GM23338 (cell line): ENCODE measurements at regions not wholly inside any gene's neighbourhood (a gene's known extent, or its start where the extent isn't known, plus 50 kb on each side); places are given as distances from the start of the nearest gene placed in this dataset.

Experiments
- ATAC-seq: fragments of 200-7000 bp; cut with Tn5 transposase; 3 replicates; pipeline ENCODE4 v1.9.1; 2020
- DNase-seq: peaks from one replicate; pipeline ENCODE4 v3.0.0-alpha.2; 2015; ENCODE audit warnings: low spot score
- H2AFZ ChIP-seq: fragments of 200-600 bp; sonication (generic); 2 replicates; pipeline ENCODE4 v1.8.0; 2016; ENCODE audit warnings: antibody characterized with exemption, mild to moderate bottlenecking, moderate library complexity
- H3F3A ChIP-seq: fragments of 200-600 bp; sonication (generic); replicated peaks from 2 replicates; pipeline ENCODE4 v1.8.0; 2017; ENCODE audit warnings: antibody characterized with exemption, mixed run types, low read depth
- H3K27ac ChIP-seq: fragments of 200-600 bp; sonication (generic); 2 replicates; pipeline ENCODE4 v1.6.1; 2016; ENCODE audit warnings: low read depth
- H3K27me3 ChIP-seq: fragments of 200-600 bp; sonication (generic); 2 replicates; pipeline ENCODE4 v1.8.0; 2016; ENCODE audit warnings: mild to moderate bottlenecking, mixed run types, moderate library complexity; ENCODE audit not compliant: insufficient read depth
- H3K36me3 ChIP-seq: fragments of 200-600 bp; sonication (generic); 2 replicates; pipeline ENCODE4 v1.8.0; 2016; ENCODE audit warnings: mild to moderate bottlenecking; ENCODE audit not compliant: insufficient read depth
- H3K4me1 ChIP-seq: fragments of 200-600 bp; sonication (generic); 2 replicates; pipeline ENCODE4 v1.8.0; 2016; ENCODE audit warnings: mild to moderate bottlenecking, moderate library complexity; ENCODE audit not compliant: insufficient read depth
- H3K4me2 ChIP-seq: fragments of 200-600 bp; sonication (generic); 2 replicates; pipeline ENCODE4 v1.7.1; 2017; ENCODE audit warnings: mixed run types
- H3K4me3 ChIP-seq: fragments of 200-600 bp; sonication (generic); 2 replicates; pipeline ENCODE4 v1.6.1; 2016; ENCODE audit warnings: mixed run types
- H3K79me2 ChIP-seq: fragments of 200-600 bp; sonication (generic); replicated peaks from 2 replicates; pipeline ENCODE4 v1.8.0; 2017; ENCODE audit warnings: mild to moderate bottlenecking; ENCODE audit not compliant: insufficient read depth
- H3K9me2 ChIP-seq: fragments of 200-600 bp; sonication (generic); 2 replicates; pipeline ENCODE4 v1.8.0; 2017; ENCODE audit not compliant: insufficient read depth
- H4K20me1 ChIP-seq: fragments of 200-600 bp; sonication (generic); replicated peaks from 2 replicates; pipeline ENCODE4 v1.8.0; 2017; ENCODE audit warnings: mild to moderate bottlenecking; ENCODE audit not compliant: insufficient read depth
- H3K27ac Mint-ChIP-seq: 2 replicates; pipeline ENCODE4 v1.8.0; 2020; ENCODE audit warnings: inconsistent platforms, mild to moderate bottlenecking, moderate library complexity, mixed read lengths
- H3K27me3 Mint-ChIP-seq: 3 replicates; pipeline ENCODE4 v1.8.0; 2022; ENCODE audit warnings: low read depth, mild to moderate bottlenecking, moderate library complexity, mixed read lengths, inconsistent platforms; ENCODE audit not compliant: insufficient read depth, poor library complexity
- H3K36me3 Mint-ChIP-seq: 3 replicates; pipeline ENCODE4 v1.8.0; 2021; ENCODE audit warnings: low read depth, mild to moderate bottlenecking, inconsistent platforms, moderate library complexity, mixed read lengths
- H3K4me1 Mint-ChIP-seq: 3 replicates; pipeline ENCODE4 v1.8.0; 2020; ENCODE audit warnings: mild to moderate bottlenecking, inconsistent platforms, mixed read lengths
- H3K4me3 Mint-ChIP-seq: 3 replicates; pipeline ENCODE4 v1.8.0; 2021; ENCODE audit warnings: moderate library complexity, mild to moderate bottlenecking, inconsistent platforms, mixed read lengths
- H3K9me3 Mint-ChIP-seq: 3 replicates; pipeline ENCODE4 v1.8.0; 2020; ENCODE audit warnings: moderate library complexity, mild to moderate bottlenecking, inconsistent platforms, mixed read lengths
- NANOG ChIP-seq: IDR thresholded peaks from 2 replicates; pipeline ENCODE4 v1.6.1; 2016; ENCODE audit warnings: antibody characterized with exemption, borderline replicate concordance
- ZNF462 ChIP-seq: fragments of 250-450 bp; sonication (Bioruptor Pico); IDR thresholded peaks from 2 replicates; pipeline ENCODE4 v1.5.0; 2020; ENCODE audit warnings: mild to moderate bottlenecking, moderate library complexity
- TF ChIP-seq, protein P1 (sequence below), 2 experiments: fragments of 200-600 bp in 1 of 2; sonication (generic) in 1 of 2; conservative IDR thresholded peaks; 2 replicates each; pipeline versions ENCODE4 v1.5.1 to v1.6.1; 2016 to 2017; ENCODE audit warnings: antibody characterized with exemption in 2 of 2, low read depth in 2 of 2, mild to moderate bottlenecking in 2 of 2, moderate library complexity in 1 of 2
- TF ChIP-seq, protein P2 (sequence below): IDR thresholded peaks from one replicate; pipeline ENCODE4 v1.6.1; 2018; ENCODE audit warnings: antibody characterized with exemption; ENCODE audit not compliant: unreplicated experiment

- no peak overlapping the region for H3K27ac Mint-ChIP-seq
- Histone ChIP-seq H3F3A (no peaks in the 10 kb centered on the region), H3K79me2 (no peaks in the 10 kb centered on the region), H3K27me3 (no peaks in the 10 kb centered on the region), H3K4me3 (no peak overlapping the region), H2AFZ (peak overlapping the region; percentile 65), H3K36me3 (no peaks in the 10 kb centered on the region), H3K27ac (no peak overlapping the region), H3K9me2 (no peaks in the 10 kb centered on the region; the same call in 1 of the 2 replicates), H3K4me1 (no peaks in the 10 kb centered on the region), H3K4me2 (no peak overlapping the region), H4K20me1 (no peaks in the 10 kb centered on the region)
- no peaks in the 10 kb centered on the region for H3K36me3 Mint-ChIP-seq
- DNase-seq (peak; percentile 41), ATAC-seq (peak; percentile 90)
- H3K4me3 Mint-ChIP-seq: no peak overlapping the region
- no peaks in the 10 kb centered on the region for H3K4me1 Mint-ChIP-seq
- peaks cover under 1% of the 10 kb centered on the region for H3K27me3 Mint-ChIP-seq
- H3K9me3 Mint-ChIP-seq: no peaks in the 10 kb centered on the region
- TF ChIP-seq NANOG: no peak
- TF ChIP-seq, protein P1, sequence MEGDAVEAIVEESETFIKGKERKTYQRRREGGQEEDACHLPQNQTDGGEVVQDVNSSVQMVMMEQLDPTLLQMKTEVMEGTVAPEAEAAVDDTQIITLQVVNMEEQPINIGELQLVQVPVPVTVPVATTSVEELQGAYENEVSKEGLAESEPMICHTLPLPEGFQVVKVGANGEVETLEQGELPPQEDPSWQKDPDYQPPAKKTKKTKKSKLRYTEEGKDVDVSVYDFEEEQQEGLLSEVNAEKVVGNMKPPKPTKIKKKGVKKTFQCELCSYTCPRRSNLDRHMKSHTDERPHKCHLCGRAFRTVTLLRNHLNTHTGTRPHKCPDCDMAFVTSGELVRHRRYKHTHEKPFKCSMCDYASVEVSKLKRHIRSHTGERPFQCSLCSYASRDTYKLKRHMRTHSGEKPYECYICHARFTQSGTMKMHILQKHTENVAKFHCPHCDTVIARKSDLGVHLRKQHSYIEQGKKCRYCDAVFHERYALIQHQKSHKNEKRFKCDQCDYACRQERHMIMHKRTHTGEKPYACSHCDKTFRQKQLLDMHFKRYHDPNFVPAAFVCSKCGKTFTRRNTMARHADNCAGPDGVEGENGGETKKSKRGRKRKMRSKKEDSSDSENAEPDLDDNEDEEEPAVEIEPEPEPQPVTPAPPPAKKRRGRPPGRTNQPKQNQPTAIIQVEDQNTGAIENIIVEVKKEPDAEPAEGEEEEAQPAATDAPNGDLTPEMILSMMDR (conservative IDR thresholded peaks at IDR 0.05; ENCODE audit: low read depth in 2 of 2): peak; percentile 37 to 63; a peak in 3 of 4 replicates
Measured at GRCh38 chr16:63702981-63703590, 1418.8 kb downstream of the CDH11 start.

DNA sequence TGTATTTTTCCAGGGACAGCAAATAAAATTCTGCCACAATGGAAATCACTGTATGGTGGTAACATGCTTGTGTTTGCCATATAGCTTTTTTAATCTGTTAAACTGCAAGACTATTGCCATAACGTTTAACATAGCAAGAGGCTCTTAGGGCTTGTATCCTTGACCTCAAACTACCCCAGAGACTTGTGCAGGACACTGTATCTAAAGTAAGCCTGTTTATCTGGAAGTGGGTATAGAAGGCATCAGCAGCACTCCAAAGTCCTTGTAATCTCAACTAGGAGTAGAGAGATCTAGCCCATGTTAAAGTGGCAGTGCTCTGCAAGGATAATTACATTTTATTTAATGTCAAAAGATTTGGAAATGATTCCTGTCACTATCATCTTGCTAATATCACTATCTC lies 1424.1 kb downstream of the CDH11 start:
- Histone ChIP-seq H3K9me2 (no peaks in the 10 kb centered on the region), H2AFZ (no peak overlapping the region), H3K4me3 (no peak overlapping the region), H4K20me1 (no peaks in the 10 kb centered on the region), H3K79me2 (no peaks in the 10 kb centered on the region), H3K27me3 (no peaks in the 10 kb centered on the region), H3K27ac (no peak overlapping the region), H3K36me3 (no peaks in the 10 kb centered on the region), H3K4me1 (no peaks in the 10 kb centered on the region), H3F3A (no peaks in the 10 kb centered on the region), H3K4me2 (no peak overlapping the region)
- DNase-seq (no peak), ATAC-seq (no peak)
- H3K36me3 Mint-ChIP-seq: no peaks in the 10 kb centered on the region
- no peaks in the 10 kb centered on the region for H3K4me1 Mint-ChIP-seq
- TF ChIP-seq, protein P2, sequence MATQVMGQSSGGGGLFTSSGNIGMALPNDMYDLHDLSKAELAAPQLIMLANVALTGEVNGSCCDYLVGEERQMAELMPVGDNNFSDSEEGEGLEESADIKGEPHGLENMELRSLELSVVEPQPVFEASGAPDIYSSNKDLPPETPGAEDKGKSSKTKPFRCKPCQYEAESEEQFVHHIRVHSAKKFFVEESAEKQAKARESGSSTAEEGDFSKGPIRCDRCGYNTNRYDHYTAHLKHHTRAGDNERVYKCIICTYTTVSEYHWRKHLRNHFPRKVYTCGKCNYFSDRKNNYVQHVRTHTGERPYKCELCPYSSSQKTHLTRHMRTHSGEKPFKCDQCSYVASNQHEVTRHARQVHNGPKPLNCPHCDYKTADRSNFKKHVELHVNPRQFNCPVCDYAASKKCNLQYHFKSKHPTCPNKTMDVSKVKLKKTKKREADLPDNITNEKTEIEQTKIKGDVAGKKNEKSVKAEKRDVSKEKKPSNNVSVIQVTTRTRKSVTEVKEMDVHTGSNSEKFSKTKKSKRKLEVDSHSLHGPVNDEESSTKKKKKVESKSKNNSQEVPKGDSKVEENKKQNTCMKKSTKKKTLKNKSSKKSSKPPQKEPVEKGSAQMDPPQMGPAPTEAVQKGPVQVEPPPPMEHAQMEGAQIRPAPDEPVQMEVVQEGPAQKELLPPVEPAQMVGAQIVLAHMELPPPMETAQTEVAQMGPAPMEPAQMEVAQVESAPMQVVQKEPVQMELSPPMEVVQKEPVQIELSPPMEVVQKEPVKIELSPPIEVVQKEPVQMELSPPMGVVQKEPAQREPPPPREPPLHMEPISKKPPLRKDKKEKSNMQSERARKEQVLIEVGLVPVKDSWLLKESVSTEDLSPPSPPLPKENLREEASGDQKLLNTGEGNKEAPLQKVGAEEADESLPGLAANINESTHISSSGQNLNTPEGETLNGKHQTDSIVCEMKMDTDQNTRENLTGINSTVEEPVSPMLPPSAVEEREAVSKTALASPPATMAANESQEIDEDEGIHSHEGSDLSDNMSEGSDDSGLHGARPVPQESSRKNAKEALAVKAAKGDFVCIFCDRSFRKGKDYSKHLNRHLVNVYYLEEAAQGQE: no peak
- no peak for TF ChIP-seq ZNF462 (CRISPR knock-in tag)
- no peaks in the 10 kb centered on the region for H3K27me3 Mint-ChIP-seq
- H3K27ac Mint-ChIP-seq: no peak overlapping the region
- H3K9me3 Mint-ChIP-seq: no peaks in the 10 kb centered on the region; the same call in 2 of the 3 replicates
- H3K4me3 Mint-ChIP-seq: no peak overlapping the region
